ENCODE measurements at regions not wholly inside any gene's neighbourhood (a gene's known extent, or its start where the extent isn't known, plus 50 kb on each side); places are given as distances from the start of the nearest gene placed in this dataset.
"Not testable (repeated sequence)": the region's sequence is repeated elsewhere in the genome, so short reads cannot be mapped to it uniquely, and the experiment has no call there.

DNA sequence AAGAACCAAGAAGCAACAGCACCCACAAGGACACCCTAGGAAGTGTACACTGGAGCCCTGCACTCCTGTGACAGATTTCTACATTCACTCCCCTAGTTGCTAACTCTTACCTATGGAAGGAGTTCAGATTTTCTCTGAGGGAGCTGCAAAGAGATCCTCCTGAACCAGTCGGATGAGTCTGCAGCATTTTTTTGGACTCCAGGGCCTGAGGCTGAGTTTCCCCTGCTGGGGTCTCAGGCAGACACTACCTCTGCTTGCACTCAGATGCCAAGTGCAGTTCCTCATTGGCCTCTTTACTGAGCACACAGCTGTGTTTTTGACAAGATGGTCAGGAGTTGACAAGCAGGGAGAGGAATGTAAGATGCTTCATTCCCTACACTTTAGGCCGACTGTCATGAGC, 153.2 kb upstream of the RBM19 start:
- no peak for DNase-seq

DNA sequence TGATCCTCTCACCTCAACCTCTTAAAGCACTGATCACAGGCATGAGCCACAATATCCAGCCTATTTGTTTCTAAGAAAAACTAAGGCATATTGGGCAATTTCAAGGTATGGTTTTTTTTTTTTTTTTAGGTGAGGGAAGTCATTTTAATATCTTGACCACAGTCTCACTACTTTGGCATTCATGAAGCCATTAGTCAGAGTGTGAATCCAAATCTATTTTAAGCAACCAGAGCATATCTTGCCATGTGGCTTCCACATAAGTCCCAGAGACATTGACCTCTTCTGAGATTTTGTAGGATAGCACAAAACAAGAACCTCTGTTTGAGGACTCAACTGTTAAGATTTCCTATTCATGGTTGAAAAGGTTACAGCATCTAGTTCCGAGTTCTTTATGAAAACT, 130.3 kb upstream of the RBM19 start:
- no peak for DNase-seq

DNA sequence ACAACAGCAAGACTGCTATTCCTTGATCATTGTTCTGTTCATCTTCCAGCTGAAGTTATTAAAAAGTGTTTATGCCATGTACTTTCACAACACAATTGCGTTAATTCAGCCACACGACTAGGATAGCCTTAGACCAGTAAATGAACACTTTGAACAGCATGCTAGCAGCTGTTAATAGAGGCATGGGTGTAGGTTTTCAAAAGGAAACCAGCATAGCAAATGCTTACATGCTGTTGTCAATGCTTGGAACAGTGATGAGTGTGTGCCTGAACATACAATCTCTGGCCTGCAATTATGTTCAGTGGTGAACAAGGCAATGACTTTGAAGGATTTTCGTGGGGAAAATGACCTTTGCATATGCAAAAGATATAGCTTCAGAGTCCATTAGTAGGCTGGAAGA, 127.4 kb upstream of the RBM19 start:
- no peak for DNase-seq

DNA sequence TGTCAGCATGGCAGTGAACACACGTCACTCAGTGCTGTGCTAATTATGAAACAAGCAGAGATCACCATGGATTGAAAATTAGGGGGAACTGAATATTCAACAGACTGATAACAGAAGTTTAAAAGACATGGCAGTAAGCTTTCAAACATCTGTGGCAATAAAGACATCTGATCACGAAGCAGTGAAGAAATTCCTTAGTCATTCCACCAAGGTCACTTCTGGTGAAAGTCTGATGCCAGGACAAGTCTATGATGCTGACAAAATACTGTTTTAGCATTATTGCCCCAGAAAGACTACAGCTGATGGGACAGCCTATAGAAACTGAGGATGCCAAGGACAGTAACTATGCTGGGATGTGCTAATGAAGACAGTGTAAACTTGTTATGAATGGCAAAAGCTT, 126.9 kb upstream of the RBM19 start:
- no peak for DNase-seq

DNA sequence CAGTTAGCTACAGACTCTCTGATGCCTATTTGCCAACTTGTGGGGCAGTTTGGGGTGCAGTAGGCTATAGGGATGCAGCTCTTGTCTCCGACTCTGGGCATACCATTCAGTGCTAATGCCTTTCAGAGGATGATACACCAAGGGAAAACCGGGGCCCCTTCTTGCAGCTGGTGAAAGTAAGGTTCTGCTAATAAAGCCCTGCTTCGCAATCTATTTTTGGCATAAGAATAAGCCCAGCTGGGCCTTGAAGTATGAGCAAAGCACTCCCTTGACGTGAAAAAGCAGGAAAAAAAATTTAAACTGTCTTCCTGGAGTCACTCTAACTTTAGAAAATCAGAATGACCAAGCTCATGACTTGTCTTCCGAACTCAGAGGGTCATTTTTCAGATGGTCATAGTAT, 124.1 kb upstream of the RBM19 start:
- DNase-seq: no peak

DNA sequence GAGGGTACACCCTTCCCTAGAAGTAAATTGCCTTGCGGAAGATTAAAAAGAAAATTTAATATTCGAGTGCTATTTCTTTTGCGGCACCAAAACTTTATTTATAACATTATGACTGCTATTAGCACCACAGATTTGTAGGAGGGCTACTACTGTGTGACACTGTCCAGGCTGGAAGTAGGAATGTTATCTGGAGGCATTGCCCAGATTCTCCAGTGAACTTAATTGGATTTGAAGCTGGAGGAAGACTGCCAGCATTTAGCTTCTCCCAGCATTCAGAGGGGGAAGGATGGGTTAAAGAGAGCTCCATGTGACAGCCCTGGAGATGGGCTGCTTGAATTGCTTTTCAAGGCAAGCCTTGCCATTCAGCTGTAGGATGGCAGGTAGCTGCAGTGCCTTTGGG, 107.0 kb upstream of the RBM19 start:
- DNase-seq: no peak

DNA sequence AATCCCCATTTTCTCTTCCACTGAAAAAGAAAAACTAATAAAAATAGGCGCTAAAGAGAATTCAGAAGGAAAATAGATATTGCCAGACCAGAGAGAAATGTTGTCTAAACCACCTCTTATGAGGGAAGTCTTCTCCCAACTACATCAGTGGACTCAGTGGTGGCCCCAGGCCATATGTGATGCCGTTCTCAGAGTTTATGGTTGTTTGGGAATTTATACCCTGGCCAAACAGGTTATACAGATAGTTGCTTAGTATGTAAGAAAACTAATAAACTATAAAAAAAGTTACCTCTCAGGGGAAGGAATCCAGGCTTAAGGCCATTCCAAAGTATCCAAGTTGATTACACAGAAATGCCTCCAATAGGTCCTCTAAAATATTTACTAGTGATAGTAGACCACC, 103.4 kb upstream of the RBM19 start:
- no peak for DNase-seq

DNA sequence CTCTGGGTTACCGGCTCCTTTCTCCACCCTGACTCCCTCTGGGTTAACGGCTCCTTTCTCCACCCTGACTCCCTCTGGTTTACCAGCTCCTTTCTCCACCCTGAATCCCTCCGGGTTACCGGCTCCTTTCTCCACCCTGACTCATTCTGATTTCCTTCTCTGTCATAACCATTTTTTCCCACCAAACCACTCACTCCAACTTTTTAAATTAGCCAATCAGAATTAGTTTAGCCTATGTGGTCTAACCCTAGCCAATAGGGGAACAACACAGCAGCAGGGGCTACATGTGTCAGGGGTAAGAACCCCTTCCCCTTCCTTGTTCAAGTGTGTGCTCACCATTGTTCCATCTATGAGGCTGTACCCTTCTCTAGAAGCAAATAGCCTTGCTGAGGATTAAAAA, 98.4 kb upstream of the RBM19 start:
- DNase-seq: no peak

DNA sequence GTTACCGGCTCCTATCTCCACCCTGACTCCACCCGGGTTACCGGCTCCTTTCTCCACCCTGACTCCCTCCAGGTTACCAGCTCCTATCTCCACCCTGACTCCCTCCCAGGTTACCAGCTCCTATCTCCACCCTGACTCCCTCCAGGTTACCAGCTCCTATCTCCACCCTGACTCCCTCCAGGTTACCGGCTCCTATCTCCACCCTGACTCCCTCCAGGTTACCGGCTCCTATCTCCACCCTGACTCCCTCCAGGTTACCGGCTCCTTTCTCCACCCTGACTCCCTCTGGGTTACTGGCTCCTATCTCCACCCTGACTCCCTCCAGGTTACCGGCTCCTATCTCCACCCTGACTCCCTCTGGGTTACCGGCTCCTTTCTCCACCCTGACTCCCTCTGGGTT, 97.9 kb upstream of the RBM19 start:
- DNase-seq: not testable (repeated sequence)

DNA sequence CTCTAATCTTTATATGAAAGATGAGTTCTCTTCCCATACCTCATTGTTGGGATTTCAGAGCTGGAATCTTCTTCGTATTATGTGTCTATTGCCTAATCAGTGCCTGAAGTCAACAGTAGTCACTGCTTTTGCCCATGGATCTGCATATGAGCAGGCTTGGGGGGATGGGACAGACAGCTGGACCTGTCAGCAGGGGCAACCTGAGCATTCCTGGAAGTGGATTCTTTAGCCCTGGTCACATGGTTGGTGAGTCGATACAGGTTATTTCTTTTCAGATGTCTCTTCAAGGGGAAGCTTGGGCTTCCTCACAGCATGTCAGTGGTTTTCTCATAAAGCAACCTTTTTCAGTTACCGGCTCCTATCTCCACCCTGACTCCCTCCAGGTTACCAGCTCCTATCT, 97.3 kb upstream of the RBM19 start:
- DNase-seq: no peak

DNA sequence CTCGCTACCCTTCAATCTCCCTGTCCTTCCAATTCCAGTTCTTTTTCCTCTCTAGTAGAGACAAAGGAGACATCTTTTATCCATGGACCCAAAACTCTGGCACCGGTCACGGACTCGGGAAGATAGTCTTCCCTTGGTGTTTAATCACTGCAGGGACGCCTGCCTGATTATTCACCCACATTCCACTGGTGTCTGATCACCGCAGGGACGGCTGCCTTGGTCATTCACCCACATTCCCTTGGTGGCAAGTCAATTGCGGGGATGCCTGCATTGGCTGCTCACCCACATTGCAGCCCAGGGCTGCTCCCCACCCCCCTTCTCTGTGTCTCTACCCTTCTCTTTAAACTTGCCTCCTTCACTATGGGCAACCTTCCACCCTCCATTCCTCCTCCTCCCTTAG, 90.2 kb upstream of the RBM19 start:
- not testable (repeated sequence) for DNase-seq

DNA sequence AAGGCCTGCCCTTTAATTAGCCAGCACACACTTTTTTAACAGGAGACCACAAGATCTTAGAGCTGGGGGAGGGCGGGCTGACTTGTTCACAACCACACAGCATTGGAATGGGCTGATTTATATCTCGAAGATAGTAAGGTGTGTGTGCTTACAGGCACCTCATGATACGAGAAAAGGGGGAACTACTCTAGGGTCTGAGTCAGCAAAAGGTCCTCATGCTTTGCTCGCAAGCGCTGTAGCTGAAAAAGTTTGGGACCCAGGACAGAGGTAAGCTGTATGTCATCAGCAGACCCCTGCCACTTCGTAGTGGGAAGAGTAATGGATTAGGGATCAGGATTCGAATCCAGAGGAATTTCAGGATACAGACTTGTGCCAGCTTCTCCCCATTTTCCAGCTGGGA, 88.9 kb upstream of the RBM19 start:
- no peak for DNase-seq

DNA sequence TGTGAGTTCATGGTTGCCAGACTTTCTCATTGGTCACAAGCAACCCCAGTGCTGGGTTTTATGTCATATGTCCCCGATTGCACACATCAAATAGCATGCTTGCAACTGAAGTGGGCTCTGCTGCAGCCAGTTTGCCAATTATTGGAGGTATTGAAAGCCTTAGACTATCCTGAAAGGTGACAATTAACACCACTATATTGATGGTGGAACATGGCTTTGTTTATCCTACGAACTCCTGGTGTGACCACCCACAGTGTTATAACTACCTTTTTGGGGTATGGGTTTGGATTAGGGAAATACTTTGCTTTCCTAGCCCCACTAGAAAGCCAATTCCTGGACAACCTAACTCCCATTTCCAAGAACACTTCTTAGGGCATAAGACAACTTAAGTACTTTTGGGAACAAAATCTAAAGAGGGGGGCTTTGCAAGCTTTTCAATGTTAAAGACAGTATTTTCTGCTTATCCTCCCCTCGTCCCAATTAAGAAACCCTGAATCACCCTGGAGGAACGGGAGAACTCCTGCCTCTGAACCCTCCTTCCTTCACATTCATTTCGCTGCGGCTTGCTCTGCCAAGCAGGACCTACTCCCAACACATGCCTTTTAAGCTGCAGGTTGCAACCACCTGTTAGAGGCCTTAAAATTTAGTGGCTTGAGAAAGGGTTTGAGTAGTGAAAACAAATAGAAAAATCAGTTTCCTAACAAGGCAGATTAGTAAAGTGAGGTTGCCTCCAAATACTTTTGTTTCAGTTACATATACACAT, 80.3 kb upstream of the RBM19 start:
- no peak for DNase-seq

DNA sequence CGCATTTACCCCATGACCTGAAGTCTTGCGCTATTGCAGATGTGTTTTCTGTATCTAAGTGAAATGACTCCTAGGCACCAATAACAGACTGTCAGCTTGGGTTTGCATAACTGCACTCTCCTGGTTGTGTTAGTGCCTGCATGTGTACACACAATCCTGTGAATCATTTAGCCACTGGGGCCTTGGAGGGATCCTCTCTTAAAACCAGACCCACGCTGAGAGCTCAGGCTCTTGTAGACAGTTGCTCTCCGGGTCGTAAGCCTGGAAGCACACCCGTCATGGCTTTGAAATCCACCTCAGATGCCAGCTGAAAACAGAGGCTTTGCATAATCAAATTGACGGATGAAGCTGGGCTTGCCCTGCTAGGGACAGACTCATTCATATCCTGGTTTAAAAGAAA, 79.2 kb upstream of the RBM19 start:
- DNase-seq: no peak

DNA sequence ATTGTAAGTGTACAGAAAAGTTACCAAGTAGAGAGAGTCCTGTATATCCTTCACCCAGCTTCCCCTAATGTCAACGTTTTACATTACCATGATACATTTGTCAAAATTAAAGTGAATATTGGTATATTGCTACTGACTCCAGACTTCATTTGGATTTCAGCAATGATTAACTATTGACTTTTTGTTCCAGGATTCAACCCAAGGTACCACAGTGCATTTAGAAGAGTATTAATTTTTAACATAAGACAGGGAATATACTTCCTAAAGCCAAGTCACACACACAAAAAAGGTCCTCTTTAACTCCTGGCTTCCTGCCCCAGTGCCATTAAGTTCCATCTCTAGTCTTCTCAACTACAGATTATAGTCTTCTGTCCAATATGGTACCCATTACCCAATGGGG, 75.5 kb upstream of the RBM19 start:
- no peak for DNase-seq

DNA sequence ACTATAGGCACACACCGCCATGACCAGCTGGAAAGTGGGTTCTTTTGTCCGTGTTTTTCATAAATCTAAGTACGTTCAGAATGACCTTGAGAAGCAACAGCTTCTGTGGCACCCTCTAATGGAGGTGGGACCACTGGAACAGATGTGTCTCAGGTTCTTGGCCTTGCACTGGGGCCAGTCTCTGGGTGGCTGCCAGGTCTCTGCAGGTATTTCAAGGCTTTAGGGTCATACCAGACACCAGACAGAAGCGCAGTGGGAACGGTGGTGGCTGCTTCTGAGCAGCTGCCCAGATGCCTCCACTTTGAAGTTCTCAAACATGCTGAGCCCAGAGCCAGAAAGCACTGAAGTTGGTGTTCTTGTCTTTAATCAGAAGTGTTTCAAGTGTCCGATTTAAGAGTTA, 75.0 kb upstream of the RBM19 start:
- no peak for DNase-seq

DNA sequence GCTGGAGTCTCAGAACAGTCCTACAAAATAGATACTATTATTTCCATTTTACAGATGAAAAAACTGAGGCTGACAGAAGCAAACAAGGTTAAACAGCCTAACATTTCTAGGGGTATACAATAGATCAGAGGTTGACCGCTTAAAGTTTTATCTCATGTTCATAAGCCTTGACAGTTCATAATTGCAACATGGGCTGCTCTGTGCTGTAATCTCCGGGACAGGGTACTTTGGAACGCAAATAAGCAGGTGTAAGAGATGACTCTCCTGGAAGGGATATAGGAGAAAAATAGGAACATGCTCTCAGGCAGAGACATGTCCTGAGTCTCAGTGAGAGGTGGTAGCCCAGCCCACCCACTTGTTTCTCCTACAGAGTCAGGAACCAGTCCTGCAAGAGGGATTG, 72.8 kb upstream of the RBM19 start:
- DNase-seq: no peak

DNA sequence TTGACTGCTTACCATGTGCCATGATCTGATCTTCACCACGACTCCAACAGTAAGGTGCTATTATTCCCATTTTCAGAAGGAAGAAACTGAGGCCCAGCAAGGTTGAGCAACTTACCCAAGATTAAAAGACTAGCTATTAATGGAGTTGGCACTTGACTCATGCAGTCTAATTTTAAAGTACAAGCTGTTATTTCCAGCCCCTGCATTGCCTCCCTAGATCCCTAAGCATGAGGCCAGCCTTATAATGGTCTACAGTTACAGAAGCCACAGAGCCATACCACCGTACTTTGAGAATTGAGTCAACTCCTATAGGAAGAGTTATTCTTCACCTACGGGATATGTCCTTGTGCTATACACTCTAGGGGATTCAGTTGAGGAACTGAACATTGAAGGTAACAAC, 66.7 kb upstream of the RBM19 start:
- DNase-seq: no peak

DNA sequence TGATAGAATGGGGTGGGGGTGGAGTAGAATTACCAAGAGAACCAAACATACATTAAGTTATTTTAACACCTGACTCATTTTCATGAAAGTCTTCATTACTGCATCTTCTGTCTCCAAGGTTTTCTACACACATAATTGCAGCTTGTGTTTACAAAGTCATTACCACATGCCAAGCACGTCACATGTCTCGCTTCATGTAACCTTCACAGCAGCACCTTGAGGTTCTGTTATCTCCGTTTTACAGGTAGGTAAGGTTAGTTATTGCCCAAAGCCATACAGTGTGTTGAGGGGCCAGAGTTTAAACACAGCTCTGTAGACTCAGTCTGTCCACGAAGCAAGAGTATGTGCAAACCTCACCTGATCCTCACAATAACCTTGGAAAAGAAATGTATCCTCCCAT, 64.3 kb upstream of the RBM19 start:
- DNase-seq: peak; percentile 85

DNA sequence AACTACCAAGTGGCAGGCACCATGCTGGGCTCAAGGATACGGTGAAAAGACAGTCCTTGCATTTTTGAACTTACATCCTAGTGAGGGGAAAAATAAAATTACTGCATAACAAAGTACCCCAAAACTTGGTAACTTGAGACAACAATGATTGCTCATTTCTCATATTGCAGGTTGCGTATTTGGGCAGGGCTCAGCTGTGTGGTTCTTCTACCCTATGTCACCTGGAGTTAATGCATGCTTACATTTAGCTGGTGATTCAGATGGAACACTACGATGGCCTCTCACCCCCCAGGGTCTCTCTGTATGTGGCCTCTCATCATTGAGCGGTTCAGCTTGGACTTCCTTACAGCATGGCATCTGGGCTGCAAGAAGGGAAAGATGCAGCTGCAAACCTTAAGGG, 60.7 kb upstream of the RBM19 start:
- DNase-seq: no peak

DNA sequence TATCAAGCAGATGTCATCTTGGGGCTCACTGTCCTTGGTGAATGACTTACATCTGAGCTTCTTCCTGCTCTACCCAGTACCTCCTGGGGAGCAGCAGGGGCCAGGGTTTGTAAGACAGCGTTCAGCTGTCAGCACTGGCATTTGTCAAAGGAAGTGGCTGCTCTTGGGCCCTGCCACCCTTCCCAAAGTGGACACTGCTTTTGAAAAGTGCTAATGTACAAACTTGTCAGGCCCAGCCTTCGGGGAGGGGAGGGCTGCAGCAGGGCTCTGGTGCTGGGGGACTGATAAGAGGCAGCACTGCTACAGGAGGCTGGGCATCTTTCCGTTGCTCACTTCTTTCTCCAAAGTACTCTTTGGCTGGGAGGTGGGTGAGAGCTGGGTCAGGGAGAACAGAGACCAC, 59.8 kb upstream of the RBM19 start:
- no peak for DNase-seq

DNA sequence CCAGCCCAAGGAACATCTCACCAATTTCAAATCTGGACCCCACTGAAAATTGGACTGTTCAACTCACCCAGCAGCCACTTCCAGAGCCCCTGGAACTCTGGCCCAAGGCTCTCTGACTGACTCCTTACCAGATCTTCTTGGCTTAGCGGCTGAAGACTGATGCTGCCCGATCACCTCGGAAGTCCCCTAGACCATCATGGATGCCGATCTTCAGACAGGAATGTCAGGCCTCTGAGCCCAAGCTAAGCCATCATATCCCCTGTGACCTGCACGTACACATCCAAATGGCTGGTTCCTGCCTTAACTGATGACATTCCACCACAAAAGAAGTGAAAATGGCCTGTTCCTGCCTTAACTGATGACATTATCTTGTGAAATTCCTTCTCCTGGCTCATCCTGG, 56.0 kb upstream of the RBM19 start:
- DNase-seq: not testable (repeated sequence)

DNA sequence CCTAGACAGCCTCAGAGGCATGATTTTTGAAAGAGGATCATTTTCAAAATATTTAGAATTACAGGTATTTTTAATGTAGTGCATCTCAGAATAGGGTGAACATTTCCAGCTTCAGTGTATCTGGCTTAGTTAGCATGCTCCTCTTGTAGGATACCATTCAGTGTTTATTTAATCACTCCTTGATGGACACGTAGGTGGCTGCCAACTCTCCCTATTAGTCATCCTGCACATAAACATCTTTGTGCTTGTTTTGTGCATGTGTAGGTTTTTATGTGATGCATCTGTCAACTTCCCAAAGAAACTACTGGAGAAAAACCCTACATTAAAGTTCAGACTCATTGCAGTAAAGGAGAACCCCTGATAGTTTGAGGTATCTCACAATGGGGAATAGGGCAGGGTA, 52.5 kb upstream of the RBM19 start:
- DNase-seq: no peak

Data from NCI-H146 (cell line).